Dermis microvascular lymphatic vessel endothelial cell (primary cell): ENCODE measurements at regions not wholly inside any gene's neighbourhood (a gene's known extent, or its start where the extent isn't known, plus 50 kb on each side); places are given as distances from the start of the nearest gene placed in this dataset.

ENCODE experiments used
- DNase-seq, 2 donors: peaks; one replicate each; pipeline versions ENCODE4 v3.0.0 to v3.0.0-alpha.2; 2010; ENCODE audit warnings: low read depth in 2 of 2

DNA sequence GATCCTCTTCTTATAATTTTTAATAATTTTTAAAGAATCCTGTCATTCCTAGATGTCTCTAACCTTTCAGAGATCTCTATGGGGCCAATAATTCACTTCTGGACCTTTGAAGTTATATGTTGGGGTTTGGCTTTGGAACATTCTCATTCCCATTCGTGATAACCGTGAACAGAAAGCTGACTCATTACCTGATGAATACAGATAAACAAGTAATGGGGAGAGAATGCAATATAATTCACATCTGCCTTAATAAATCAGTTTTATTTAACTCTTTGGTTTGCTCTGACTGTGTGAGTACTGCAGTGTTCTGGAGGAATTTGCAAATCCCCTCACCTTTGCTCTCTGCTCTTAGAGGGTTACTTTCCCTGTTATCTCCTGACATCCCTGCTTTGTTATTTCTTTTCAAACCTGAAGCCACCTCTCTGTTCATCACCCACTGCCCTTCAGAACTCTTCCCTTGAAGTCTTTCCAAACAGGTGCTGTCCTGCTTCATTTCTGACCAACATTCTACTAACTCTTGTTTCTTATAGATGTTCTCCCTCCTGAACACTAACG lies 79.6 kb upstream of the SLC38A2 start:
- peak in 1 of 2 donors; percentile 65 for DNase-seq

DNA sequence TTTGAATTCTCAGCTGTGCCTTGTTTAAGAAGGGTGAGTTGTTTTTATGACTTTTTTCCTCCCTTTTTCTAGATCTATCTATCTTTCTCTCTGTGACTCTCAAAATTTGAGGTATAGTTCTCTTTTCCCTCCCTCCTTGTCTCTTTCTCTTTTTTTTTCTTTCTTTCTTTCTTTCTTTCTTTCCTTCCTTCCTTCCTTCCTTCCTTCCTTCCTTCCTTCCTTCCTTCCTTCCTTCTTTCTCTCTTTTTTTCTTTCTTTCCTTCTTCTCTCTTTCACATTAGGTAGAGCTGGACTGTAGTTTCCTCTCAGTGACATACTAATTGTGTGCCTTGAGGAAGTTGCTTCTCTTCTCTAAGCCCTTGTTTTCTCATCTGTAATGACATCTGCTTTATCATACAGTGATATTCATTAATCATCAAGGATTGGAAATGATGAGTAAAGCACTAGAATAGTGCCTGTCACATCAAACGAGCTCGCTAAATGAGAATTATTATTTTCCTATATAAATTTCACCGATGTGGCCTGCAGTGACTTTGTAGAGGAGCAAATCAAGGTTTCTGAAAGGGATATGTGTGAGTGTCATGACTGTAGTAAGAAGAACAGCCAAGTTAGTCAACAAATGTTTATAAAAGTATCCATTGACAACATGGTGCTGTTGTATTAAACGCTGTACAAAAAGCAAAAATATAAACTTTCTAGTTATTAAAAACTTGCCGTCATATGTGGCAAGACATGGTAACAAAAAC lies 78.9 kb upstream of the SLC38A2 start:
- no peak for DNase-seq

DNA sequence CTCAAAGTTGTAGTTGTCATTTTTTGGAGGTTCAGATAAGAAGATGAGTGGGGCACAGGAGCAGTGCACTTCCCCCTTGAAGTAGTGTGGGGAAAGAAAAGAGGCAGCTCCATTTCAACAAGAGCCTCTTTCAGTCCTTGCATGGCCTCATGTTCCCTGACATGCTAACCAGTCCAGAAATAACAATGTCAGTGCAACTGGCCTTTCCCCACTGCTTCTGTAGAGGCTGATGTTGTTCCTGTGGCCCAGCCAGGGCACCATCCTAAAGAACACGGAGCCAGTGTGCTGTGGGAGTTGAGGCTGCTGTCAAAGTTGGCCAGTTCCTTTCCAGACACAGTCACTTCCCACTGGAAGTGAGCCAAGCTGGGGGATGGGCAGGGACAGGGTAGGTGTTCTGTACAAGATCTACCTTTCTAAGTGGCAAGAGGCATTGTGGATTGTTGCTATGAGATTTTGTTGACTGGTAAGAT lies 77.7 kb upstream of the SLC38A2 start:
- peak in 1 of 2 donors; percentile 65 for DNase-seq

GRCh38 chr12:46449856-46450255 lies 77.3 kb upstream of the SLC38A2 start:
- peak in 1 of 2 donors; percentile 27 for DNase-seq

- no peak for DNase-seq
These were observed 76.7 kb upstream of the SLC38A2 start for GRCh38 chr12:46449316-46449715.

- DNase-seq = peak in 1 of 2 donors; percentile 76
These were observed 74.1 kb upstream of the SLC38A2 start for GRCh38 chr12:46446645-46447044.

DNA sequence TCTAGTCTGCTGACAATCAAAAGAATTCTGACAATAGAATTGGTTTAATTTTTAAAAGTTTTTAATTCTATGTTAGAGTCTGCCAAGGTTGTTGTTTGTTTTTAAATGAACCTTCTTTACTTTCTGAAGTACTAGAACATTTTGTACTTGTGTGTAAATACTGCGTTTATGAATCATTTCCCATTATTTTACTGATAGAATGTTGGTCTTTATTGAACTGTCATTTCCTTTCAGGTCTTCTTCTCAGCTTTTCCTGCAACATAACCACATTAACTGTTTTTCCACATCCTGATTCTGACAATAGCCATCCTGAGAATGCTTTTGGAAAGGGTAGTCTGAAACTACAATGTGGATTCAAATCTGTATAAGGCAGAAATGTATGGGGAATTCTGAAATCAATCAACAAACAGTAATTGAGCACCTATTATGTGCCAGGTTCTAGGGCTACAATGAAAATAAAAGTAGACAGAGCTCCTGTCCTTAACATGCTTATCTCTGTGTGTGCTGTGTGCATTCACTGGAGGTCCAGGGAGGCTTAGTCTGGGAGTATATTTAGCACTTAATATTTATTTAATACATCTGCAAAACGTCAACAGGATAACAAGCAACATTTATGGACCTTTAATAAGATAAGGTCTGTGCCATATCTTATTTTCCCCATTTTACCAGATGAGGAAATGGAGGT lies 73.1 kb upstream of the SLC38A2 start:
- peak; percentile 88 to 90 for DNase-seq

- peak; percentile 50 to 51 for DNase-seq
These were observed 72.5 kb upstream of the SLC38A2 start for GRCh38 chr12:46445093-46445492.

- DNase-seq = no peak
These were observed 71.2 kb upstream of the SLC38A2 start for GRCh38 chr12:46443594-46444263.

- no peak for DNase-seq
These were observed 70.2 kb upstream of the SLC38A2 start for GRCh38 chr12:46442738-46443137.

GRCh38 chr12:46442239-46442638 lies 69.7 kb upstream of the SLC38A2 start:
- DNase-seq = peak in 1 of 2 donors; percentile 56

GRCh38 chr12:46439793-46440511 lies 67.4 kb upstream of the SLC38A2 start:
- peak in 1 of 2 donors; percentile 36 for DNase-seq

DNA sequence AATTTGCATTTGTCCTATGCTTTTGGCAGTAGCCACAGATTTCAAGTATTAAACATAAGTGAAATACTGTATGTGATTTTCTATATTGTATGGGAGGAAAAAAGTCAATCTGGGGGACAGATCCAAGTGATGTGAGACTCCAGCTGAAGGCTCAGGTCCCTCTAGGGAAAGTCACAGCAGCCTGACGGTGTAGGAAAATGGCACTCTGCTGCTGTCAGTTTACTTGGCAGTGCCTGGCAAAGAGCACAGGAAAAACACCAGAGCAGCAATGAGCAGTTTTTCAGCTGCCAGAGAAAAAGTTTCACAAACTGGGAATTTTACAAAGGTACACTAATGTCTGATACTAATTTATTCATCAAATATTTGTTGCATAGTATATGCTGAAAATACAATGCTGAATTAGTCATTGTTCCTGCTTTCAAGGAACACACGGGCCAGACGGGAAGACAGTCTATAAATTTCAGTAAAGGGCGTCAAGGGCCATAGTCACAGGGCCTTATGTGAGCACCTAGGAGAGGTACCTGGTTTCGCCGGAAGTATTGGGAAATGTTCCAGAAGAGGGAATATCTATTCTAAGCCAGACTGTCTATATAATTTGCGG lies 66.2 kb upstream of the SLC38A2 start:
- DNase-seq = peak in 1 of 2 donors; percentile 65

- no peak for DNase-seq
These were observed 65.7 kb upstream of the SLC38A2 start for GRCh38 chr12:46438256-46438655.

DNA sequence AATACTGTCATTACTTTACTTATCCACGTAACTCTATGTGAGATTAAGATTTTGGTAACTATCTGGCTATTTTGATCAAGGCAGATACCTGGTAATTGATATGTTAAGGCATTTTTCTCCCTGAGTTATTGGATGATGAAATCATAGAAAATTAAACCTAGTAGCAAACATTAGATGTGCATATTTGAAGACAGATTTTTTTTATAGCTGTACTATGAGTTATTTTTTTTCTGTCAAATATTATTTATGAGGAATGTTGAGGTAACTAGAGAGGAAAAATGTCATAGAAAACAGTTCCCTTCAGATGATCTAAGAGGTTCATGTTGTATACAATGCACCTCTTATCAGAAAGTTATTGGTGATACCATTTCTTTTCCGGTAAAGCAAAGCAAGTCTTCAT lies 64.9 kb upstream of the SLC38A2 start:
- no peak for DNase-seq

- DNase-seq = no peak
These were observed 64.2 kb upstream of the SLC38A2 start for GRCh38 chr12:46436747-46437146.

- DNase-seq = no peak
These were observed 63.1 kb upstream of the SLC38A2 start for GRCh38 chr12:46435625-46436024.

DNA sequence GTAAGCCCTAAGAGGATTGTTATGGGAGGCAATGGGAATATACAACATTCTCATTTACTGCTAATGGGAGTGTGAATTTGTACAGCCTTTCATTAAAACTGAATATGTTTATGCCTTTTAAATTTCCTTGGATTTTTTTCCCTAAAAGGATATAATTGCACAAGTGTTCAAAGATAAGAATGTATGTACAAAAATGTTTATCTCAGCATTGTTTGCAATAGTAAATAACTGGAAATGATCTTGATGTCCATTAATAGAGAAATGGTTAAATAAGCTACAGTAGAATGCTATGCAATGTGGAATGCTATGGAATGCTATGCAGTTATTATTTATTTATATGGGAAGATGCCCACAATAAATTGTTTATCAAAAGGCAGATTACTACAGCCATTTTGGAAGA lies 62.5 kb upstream of the SLC38A2 start:
- DNase-seq = no peak

DNA sequence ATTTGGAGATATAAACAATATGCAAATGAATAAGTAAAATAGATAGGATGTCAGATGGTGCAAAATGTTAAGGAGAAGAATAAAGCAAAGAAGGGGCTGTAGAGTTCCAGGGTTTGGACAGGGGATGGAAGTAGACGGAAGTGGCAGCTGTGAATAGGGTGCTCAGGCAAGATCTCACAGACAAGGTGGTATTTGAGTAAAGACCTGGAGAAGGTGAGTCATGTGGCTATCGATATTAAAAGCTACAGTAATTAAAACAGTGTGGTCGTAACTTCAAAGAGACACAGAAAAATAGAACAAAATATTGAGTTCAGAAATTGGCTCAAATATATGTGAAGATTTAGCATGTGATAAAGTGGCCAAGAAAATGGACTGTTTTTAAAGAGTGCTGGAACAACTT lies 61.3 kb upstream of the SLC38A2 start:
- no peak for DNase-seq

DNA sequence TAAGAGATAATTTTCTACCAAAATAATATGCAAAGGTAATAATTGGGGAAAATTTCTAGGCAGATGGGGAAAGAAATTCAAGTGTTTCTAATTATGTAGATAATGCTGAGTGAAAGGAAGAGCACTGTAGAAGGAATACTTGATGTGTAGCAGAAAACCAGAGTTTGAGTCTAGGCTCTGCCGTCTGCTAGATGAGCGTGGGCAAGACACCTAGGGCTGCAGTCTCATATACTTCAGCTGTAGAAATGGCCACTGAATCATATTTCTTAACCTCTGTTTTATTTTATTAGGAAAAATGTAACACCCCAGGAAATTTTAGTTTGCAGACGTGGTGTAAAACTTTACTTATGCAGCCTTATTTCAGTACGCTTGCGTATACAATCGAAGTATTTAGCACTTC lies 59.8 kb upstream of the SLC38A2 start:
- DNase-seq = no peak

GRCh38 chr12:46430340-46430948 lies 57.9 kb upstream of the SLC38A2 start:
- peak; percentile 97 to 98 for DNase-seq
